GM23338 (cell line): ENCODE measurements at regions not wholly inside any gene's neighbourhood (a gene's known extent, or its start where the extent isn't known, plus 50 kb on each side); places are given as distances from the start of the nearest gene placed in this dataset.

ENCODE experiments used
- ATAC-seq: fragments of 200-7000 bp; cut with Tn5 transposase; 3 replicates; pipeline ENCODE4 v1.9.1; 2020
- DNase-seq: peaks from one replicate; pipeline ENCODE4 v3.0.0-alpha.2; 2015; ENCODE audit warnings: low spot score
- H2AFZ ChIP-seq: fragments of 200-600 bp; sonication (generic); 2 replicates; pipeline ENCODE4 v1.8.0; 2016; ENCODE audit warnings: antibody characterized with exemption, mild to moderate bottlenecking, moderate library complexity
- H3F3A ChIP-seq: fragments of 200-600 bp; sonication (generic); replicated peaks from 2 replicates; pipeline ENCODE4 v1.8.0; 2017; ENCODE audit warnings: antibody characterized with exemption, mixed run types, low read depth
- H3K27ac ChIP-seq: fragments of 200-600 bp; sonication (generic); 2 replicates; pipeline ENCODE4 v1.6.1; 2016; ENCODE audit warnings: low read depth
- H3K27me3 ChIP-seq: fragments of 200-600 bp; sonication (generic); 2 replicates; pipeline ENCODE4 v1.8.0; 2016; ENCODE audit warnings: mild to moderate bottlenecking, mixed run types, moderate library complexity; ENCODE audit not compliant: insufficient read depth
- H3K36me3 ChIP-seq: fragments of 200-600 bp; sonication (generic); 2 replicates; pipeline ENCODE4 v1.8.0; 2016; ENCODE audit warnings: mild to moderate bottlenecking; ENCODE audit not compliant: insufficient read depth
- H3K4me1 ChIP-seq: fragments of 200-600 bp; sonication (generic); 2 replicates; pipeline ENCODE4 v1.8.0; 2016; ENCODE audit warnings: mild to moderate bottlenecking, moderate library complexity; ENCODE audit not compliant: insufficient read depth
- H3K4me2 ChIP-seq: fragments of 200-600 bp; sonication (generic); 2 replicates; pipeline ENCODE4 v1.7.1; 2017; ENCODE audit warnings: mixed run types
- H3K4me3 ChIP-seq: fragments of 200-600 bp; sonication (generic); 2 replicates; pipeline ENCODE4 v1.6.1; 2016; ENCODE audit warnings: mixed run types
- H3K79me2 ChIP-seq: fragments of 200-600 bp; sonication (generic); replicated peaks from 2 replicates; pipeline ENCODE4 v1.8.0; 2017; ENCODE audit warnings: mild to moderate bottlenecking; ENCODE audit not compliant: insufficient read depth
- H3K9me2 ChIP-seq: fragments of 200-600 bp; sonication (generic); 2 replicates; pipeline ENCODE4 v1.8.0; 2017; ENCODE audit not compliant: insufficient read depth
- H4K20me1 ChIP-seq: fragments of 200-600 bp; sonication (generic); replicated peaks from 2 replicates; pipeline ENCODE4 v1.8.0; 2017; ENCODE audit warnings: mild to moderate bottlenecking; ENCODE audit not compliant: insufficient read depth
- H3K27ac Mint-ChIP-seq: 2 replicates; pipeline ENCODE4 v1.8.0; 2020; ENCODE audit warnings: inconsistent platforms, mild to moderate bottlenecking, moderate library complexity, mixed read lengths
- H3K27me3 Mint-ChIP-seq: 3 replicates; pipeline ENCODE4 v1.8.0; 2022; ENCODE audit warnings: low read depth, mild to moderate bottlenecking, moderate library complexity, mixed read lengths, inconsistent platforms; ENCODE audit not compliant: insufficient read depth, poor library complexity
- H3K36me3 Mint-ChIP-seq: 3 replicates; pipeline ENCODE4 v1.8.0; 2021; ENCODE audit warnings: low read depth, mild to moderate bottlenecking, inconsistent platforms, moderate library complexity, mixed read lengths
- H3K4me1 Mint-ChIP-seq: 3 replicates; pipeline ENCODE4 v1.8.0; 2020; ENCODE audit warnings: mild to moderate bottlenecking, inconsistent platforms, mixed read lengths
- H3K4me3 Mint-ChIP-seq: 3 replicates; pipeline ENCODE4 v1.8.0; 2021; ENCODE audit warnings: moderate library complexity, mild to moderate bottlenecking, inconsistent platforms, mixed read lengths
- H3K9me3 Mint-ChIP-seq: 3 replicates; pipeline ENCODE4 v1.8.0; 2020; ENCODE audit warnings: moderate library complexity, mild to moderate bottlenecking, inconsistent platforms, mixed read lengths
- ETS1 ChIP-seq: IDR thresholded peaks from 2 replicates; pipeline ENCODE4 v1.6.1; 2016; ENCODE audit warnings: antibody characterized with exemption
- EZH2 ChIP-seq: fragments of 200-600 bp; sonication (generic); IDR thresholded peaks from one replicate; pipeline ENCODE4 v1.8.0; 2017; ENCODE audit warnings: antibody characterized with exemption, mild to moderate bottlenecking, low read depth; ENCODE audit not compliant: unreplicated experiment
- EZH2phosphoT487 ChIP-seq: fragments of 200-600 bp; sonication (generic); IDR thresholded peaks from one replicate; pipeline ENCODE4 v1.8.1; 2018; ENCODE audit warnings: antibody characterized with exemption; ENCODE audit not compliant: unreplicated experiment
- POLR2AphosphoS5 ChIP-seq: IDR thresholded peaks from 2 replicates; pipeline ENCODE4 v1.6.1; 2016; ENCODE audit warnings: antibody characterized with exemption, low read depth
- REST ChIP-seq: IDR thresholded peaks from one replicate; pipeline ENCODE4 v1.6.1; 2018; ENCODE audit warnings: antibody characterized with exemption; ENCODE audit not compliant: unreplicated experiment
- STAT1 ChIP-seq: IDR thresholded peaks from one replicate; pipeline ENCODE4 v1.6.1; 2016; ENCODE audit warnings: antibody characterized with exemption; ENCODE audit not compliant: unreplicated experiment
- ZNF114 ChIP-seq: fragments of 250-450 bp; sonication (Bioruptor Pico); IDR thresholded peaks from 2 replicates; pipeline ENCODE4 v1.5.0; 2020; ENCODE audit warnings: mild to moderate bottlenecking, moderate library complexity
- ZNF331 ChIP-seq: fragments of 250-450 bp; sonication (Bioruptor Pico); IDR thresholded peaks from 2 replicates; pipeline ENCODE4 v1.5.0; 2020; ENCODE audit warnings: low read depth, mild to moderate bottlenecking, moderate library complexity
- TF ChIP-seq, protein P1 (sequence below), 2 experiments: fragments of 200-600 bp in 1 of 2; sonication (generic) in 1 of 2; conservative IDR thresholded peaks; 2 replicates each; pipeline versions ENCODE4 v1.5.1 to v1.6.1; 2016 to 2017; ENCODE audit warnings: antibody characterized with exemption in 2 of 2, low read depth in 2 of 2, mild to moderate bottlenecking in 2 of 2, moderate library complexity in 1 of 2

GRCh38 chr20:60838297-60838696, 413.8 kb upstream of the CDH4 start (continued):
- TF ChIP-seq ETS1 = no peak

GRCh38 chr20:60840971-60841370, 411.1 kb upstream of the CDH4 start:
- Histone ChIP-seq H3K4me3 (no peak overlapping the region), H3F3A (no peaks in the 10 kb centered on the region), H3K4me2 (no peak overlapping the region), H2AFZ (no peak overlapping the region), H4K20me1 (no peaks in the 10 kb centered on the region), H3K27me3 (no peaks in the 10 kb centered on the region), H3K79me2 (no peaks in the 10 kb centered on the region), H3K9me2 (no peaks in the 10 kb centered on the region; the same call in 1 of the 2 replicates), H3K4me1 (peaks cover 8% of the 10 kb centered on the region; the same call in 1 of the 2 replicates), H3K36me3 (no peaks in the 10 kb centered on the region; the same call in 1 of the 2 replicates), H3K27ac (no peak overlapping the region)
- peaks cover 2% of the 10 kb centered on the region for H3K27me3 Mint-ChIP-seq
- H3K9me3 Mint-ChIP-seq = peaks cover 3% of the 10 kb centered on the region; the same call in 1 of the 3 replicates
- H3K4me1 Mint-ChIP-seq = peaks cover 17% of the 10 kb centered on the region
- DNase-seq (no peak), ATAC-seq (no peak)
- H3K4me3 Mint-ChIP-seq = no peak overlapping the region
- no peak overlapping the region for H3K27ac Mint-ChIP-seq
- H3K36me3 Mint-ChIP-seq = no peaks in the 10 kb centered on the region; the same call in 2 of the 3 replicates
- TF ChIP-seq, protein P1, sequence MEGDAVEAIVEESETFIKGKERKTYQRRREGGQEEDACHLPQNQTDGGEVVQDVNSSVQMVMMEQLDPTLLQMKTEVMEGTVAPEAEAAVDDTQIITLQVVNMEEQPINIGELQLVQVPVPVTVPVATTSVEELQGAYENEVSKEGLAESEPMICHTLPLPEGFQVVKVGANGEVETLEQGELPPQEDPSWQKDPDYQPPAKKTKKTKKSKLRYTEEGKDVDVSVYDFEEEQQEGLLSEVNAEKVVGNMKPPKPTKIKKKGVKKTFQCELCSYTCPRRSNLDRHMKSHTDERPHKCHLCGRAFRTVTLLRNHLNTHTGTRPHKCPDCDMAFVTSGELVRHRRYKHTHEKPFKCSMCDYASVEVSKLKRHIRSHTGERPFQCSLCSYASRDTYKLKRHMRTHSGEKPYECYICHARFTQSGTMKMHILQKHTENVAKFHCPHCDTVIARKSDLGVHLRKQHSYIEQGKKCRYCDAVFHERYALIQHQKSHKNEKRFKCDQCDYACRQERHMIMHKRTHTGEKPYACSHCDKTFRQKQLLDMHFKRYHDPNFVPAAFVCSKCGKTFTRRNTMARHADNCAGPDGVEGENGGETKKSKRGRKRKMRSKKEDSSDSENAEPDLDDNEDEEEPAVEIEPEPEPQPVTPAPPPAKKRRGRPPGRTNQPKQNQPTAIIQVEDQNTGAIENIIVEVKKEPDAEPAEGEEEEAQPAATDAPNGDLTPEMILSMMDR (conservative IDR thresholded peaks at IDR 0.05; ENCODE audit: low read depth in 2 of 2) = no peak
- TF ChIP-seq REST (no peak), EZH2 (no peak), ZNF114 (CRISPR knock-in tag) (no peak)

GRCh38 chr20:60845146-60845545, 406.9 kb upstream of the CDH4 start:
- Mint-ChIP-seq H3K27me3 (peaks cover 9% of the 10 kb centered on the region), H3K9me3 (peaks cover 3% of the 10 kb centered on the region; the same call in 1 of the 3 replicates), H3K27ac (no peak overlapping the region), H3K4me1 (peaks cover 6% of the 10 kb centered on the region; the same call in 2 of the 3 replicates), H3K36me3 (no peaks in the 10 kb centered on the region), H3K4me3 (no peak overlapping the region)
- no peaks in the 10 kb centered on the region for H3K27me3 ChIP-seq
- ATAC-seq (no peak), DNase-seq (no peak)
- no peak overlapping the region for H3K27ac ChIP-seq
- no peaks in the 10 kb centered on the region for H3K79me2 ChIP-seq
- no peaks in the 10 kb centered on the region for H3K9me2 ChIP-seq
- no peak overlapping the region for H2AFZ ChIP-seq
- no peak overlapping the region for H3K4me3 ChIP-seq
- H3F3A ChIP-seq = no peaks in the 10 kb centered on the region
- no peaks in the 10 kb centered on the region for H4K20me1 ChIP-seq
- H3K4me2 ChIP-seq = no peak overlapping the region
- TF ChIP-seq EZH2phosphoT487 (no peak), STAT1 (no peak), POLR2AphosphoS5 (no peak), EZH2 (no peak), ZNF331 (CRISPR knock-in tag) (no peak)
- TF ChIP-seq, protein P1 (conservative IDR thresholded peaks at IDR 0.05; ENCODE audit: low read depth in 2 of 2) = no peak
- no peaks in the 10 kb centered on the region for H3K4me1 ChIP-seq
- no peaks in the 10 kb centered on the region for H3K36me3 ChIP-seq
